ENCODE measurements at regions not wholly inside any gene's neighbourhood (a gene's known extent, or its start where the extent isn't known, plus 50 kb on each side); places are given as distances from the start of the nearest gene placed in this dataset.
"Not testable (repeated sequence)": the region's sequence is repeated elsewhere in the genome, so short reads cannot be mapped to it uniquely, and the experiment has no call there.

- DNase-seq, result no peak
These were observed 161.0 kb upstream of the TUT7 start for GRCh38 chr9:86515221-86515620.

- no peak for DNase-seq
These were observed 159.2 kb upstream of the TUT7 start for GRCh38 chr9:86513429-86513828.

- no peak for DNase-seq
These were observed 158.7 kb upstream of the TUT7 start for GRCh38 chr9:86512929-86513328.

DNA sequence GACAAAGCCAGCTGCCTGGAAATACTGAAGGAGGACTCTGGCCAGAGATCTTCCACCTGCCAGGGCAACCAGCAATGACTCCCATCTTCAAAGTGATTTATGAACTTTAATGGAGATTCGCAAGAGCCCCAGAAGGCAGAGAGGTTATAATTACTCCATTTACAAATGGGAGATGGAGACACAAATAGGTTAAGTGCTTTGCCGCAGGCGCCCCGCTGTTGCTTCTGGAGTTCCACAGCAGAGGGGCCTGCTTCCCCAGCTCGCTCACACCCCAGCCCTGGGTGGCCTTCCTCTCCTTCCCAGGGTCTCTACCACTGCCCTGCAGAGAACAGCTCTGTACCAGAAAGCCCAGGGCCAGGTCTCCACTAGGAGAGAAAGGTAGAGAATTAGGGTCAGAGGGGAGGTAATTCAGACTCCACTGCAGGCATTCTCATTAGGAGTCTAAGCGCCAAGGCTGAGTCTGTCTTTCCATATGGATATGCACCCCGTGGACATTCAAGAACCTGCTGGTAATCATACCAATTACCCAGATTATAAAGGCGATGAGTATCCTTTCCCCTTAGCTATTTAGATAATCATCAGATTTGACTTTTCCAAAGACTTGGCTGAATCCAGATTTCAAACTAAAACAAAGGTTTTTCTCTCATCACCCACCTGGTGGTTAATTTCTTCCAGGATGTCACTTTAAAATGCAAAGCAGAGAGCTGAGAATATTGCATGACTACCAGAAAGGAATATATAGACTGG lies 157.6 kb upstream of the TUT7 start:
- DNase-seq, result no peak

GRCh38 chr9:86508208-86508903 lies 154.1 kb upstream of the TUT7 start:
- no peak for DNase-seq

- no peak for DNase-seq
These were observed 153.0 kb upstream of the TUT7 start for GRCh38 chr9:86507212-86507630.

GRCh38 chr9:86503942-86504341 lies 149.7 kb upstream of the TUT7 start:
- DNase-seq, result no peak

DNA sequence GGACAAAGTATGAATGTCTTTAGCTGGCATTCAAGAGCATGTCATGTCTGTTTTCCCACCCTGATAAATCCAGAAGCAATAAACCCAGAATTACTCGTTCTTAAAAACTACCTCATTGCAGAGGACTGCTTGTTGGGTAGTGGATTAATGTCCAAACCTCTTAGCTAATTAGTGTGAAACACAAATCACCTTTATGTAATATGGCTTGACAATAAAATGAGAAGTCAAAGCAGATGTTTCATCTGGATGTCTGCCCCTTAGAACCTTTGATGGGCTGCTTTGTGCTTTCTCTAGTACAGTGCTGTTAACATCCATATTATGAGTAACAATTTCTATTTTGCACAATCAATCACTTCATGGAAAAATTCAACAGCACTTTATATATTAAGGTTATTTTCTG lies 149.1 kb upstream of the TUT7 start:
- DNase-seq, result no peak

DNA sequence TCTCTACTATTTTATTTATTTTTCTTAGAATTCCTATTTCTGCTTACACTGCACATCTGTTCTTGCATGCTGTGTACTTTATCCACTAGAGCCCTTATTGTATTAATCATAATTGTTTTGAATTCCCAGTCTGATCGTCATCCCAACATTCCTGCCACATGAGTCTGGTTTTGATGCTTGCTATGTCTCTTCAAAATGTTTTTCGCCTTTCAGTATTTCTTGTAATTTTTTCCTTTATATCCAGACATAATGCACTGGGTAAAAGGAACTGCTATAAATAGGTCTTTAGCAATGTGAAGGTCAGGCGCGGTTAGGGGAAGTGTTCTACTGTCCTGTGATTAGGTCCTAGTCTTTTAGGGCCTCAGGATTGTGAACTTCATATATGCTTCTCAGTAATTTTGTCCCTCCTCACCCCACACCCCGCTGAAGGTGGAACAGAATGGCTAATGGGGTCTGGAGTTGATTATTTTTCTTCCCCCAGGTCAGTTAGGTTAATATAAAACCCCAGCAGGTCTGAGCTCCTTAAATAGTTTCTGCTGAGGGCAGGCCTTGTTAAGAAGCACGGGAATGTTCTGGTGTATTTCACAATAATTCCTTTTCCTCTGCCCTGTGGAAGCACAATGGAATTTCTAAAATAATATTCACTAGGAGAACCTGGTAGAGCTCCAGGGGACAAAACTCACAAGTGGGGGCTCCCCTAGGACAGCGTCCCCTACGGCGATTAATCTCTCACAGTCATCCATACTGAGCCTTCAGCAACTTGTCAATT lies 146.6 kb upstream of the TUT7 start:
- no peak for DNase-seq

- DNase-seq, result no peak
These were observed 145.8 kb upstream of the TUT7 start for GRCh38 chr9:86500031-86500430.

GRCh38 chr9:86494644-86495111 lies 140.5 kb upstream of the TUT7 start:
- no peak for DNase-seq

GRCh38 chr9:86491468-86492266 lies 137.5 kb upstream of the TUT7 start:
- no peak for DNase-seq

DNA sequence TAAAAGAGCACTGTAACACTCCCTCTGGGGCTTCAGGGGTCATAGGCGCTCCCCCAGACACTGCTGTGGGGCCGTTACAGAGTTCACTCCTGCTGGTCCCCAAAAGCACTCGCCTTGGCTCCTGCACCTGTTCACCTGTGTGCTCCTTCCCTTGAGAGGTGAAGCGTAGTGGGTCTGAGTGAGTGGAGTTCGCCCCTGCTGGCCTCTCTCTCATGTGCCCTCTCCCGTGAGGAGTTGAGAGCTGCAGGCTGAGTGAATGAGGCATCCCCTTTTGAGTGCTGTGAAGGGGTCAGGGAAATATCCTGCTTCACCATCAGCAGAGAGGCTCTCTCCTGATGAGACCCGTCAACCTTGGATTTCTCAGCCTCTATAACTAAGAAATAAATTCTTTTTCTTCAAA lies 134.6 kb upstream of the TUT7 start:
- DNase-seq, result no peak

- no peak for DNase-seq
These were observed 134.1 kb upstream of the TUT7 start for GRCh38 chr9:86488345-86488744.

GRCh38 chr9:86487838-86488233 lies 133.6 kb upstream of the TUT7 start:
- no peak for DNase-seq

- DNase-seq, result peak in 1 of 2 donors; percentile 9
These were observed 133.0 kb upstream of the TUT7 start for GRCh38 chr9:86486891-86487837.

DNA sequence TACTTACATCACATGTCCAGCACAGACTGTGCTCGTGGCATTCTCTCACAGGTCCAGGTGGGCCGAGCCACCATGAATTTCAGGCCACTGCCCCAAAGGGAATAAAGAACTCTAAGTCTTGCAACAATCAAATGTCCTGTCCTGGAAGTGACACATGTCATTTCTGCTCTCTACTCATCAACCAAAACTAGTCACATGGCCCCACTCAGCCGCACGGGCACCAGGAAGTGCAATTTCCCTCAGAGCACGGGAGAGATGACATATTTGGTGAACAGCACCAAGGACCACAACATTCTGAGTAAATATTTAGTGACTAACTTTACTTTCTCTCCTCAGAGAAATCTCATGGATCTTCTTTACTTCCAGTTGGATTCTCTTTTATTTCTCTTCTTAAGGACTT lies 131.1 kb upstream of the TUT7 start:
- peak in 1 of 2 donors; percentile 4 for DNase-seq

DNA sequence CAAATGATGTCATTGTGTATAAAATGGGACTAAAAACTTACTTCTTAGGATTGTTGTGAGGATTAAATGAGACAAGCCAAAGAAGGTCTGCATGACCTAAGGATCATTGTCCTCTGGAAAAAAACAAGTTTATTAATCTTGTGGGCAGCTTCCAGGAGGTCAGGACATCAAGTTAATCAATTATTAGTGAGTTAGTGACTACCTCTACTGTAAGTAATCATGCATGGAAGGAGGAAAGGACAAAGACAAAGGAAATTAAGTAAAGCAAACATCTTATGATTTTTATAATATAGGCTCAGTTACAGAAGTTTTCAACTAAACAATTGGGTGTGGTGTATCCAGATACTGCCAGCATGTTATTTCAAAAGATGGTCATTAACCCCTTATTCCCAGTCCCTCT lies 129.3 kb upstream of the TUT7 start:
- no peak for DNase-seq

DNA sequence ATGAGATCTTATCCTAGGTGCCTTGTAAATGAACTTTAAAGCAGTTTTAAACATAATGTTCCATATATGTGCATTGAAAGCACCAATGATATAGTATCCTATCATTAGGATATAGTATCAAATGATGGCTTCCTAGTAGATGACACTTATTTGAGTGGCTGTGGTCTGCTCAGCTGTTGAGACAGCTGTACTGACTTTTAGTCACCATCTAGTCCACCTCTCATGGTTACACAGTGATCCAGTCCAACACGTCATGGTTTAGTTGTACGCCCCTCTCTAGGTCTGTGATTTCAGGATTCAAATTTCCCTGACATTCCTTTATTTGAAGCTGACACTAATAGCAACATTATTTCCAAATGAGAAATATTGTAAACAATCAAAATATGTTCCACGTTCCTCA lies 127.3 kb upstream of the TUT7 start:
- no peak for DNase-seq

DNA sequence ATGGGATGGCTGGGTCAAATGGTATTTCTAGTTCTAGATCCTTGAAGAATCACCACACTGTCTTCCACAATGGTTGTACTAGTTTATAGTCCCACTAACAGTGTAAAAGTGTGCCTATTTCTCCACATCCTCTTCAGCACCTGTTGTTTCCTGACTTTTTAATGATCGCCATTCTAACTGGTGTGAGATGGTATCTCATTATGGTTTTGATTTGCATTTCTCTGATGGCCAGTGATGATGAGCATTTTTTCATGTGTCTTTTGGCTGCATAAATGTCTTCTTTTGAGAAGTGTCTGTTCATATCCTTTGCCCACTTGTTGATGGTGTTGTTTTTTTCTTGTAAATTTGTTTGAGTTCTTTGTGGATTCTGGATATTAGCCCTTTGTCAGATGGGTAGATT lies 121.0 kb upstream of the TUT7 start:
- not testable (repeated sequence) for DNase-seq

- DNase-seq, result no peak
These were observed 117.1 kb upstream of the TUT7 start for GRCh38 chr9:86471171-86471815.

Data from CD4-positive, alpha-beta T cell treated with Interleukin-1 beta for 1 hour (primary cell).